ENCODE measurements at regions not wholly inside any gene's neighbourhood (a gene's known extent, or its start where the extent isn't known, plus 50 kb on each side); places are given as distances from the start of the nearest gene placed in this dataset.

DNA sequence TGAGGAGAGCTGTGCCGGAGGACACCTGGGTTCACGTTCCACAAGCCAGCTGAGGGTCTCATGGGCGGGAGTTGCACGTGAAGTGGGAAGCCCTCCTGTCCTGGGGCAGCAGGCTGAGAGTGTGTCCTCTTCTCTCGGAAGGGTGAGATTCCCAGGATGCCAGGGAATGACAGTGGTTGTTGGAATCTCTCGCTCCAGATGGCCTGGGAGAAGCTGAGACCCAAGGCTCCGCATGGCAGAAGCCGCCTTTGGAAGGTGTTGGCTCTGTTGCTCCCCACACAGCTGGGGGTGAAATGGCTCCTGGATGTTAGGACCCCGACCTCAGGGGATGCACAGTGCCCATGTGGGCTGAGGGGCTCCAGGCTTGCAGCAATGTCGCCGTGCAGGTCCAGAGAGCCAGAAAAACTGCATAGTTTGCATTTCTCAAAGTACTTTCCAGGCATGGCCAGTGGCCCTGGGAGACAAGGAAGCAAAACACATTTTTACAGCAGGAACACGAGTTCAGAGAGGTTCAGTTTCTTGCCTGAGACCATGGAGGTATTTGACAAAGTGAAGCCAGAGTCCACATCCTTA lies 153.4 kb downstream of the TMEM18 start:
- no peak overlapping the region for H3K27ac ChIP-seq
- H3K4me3 ChIP-seq, result no peak overlapping the region
- no peaks in the 10 kb centered on the region for H3K9me3 ChIP-seq
- H3K27me3 ChIP-seq, result no peaks in the 10 kb centered on the region
- no peak for DNase-seq
- ATAC-seq, result no peak
- H3K36me3 ChIP-seq, result no peaks in the 10 kb centered on the region
- intact Hi-C loops (cut with DNase I), result no loop called here
- H3K4me1 ChIP-seq, result no peaks in the 10 kb centered on the region
- WGBS (ENCODE audit: insufficient coverage, low coverage, low lambda C conversion rate, missing lambda C conversion rate), result 47% methylated on average over 4 of the region's 12 CpGs
- TF ChIP-seq, protein P1, sequence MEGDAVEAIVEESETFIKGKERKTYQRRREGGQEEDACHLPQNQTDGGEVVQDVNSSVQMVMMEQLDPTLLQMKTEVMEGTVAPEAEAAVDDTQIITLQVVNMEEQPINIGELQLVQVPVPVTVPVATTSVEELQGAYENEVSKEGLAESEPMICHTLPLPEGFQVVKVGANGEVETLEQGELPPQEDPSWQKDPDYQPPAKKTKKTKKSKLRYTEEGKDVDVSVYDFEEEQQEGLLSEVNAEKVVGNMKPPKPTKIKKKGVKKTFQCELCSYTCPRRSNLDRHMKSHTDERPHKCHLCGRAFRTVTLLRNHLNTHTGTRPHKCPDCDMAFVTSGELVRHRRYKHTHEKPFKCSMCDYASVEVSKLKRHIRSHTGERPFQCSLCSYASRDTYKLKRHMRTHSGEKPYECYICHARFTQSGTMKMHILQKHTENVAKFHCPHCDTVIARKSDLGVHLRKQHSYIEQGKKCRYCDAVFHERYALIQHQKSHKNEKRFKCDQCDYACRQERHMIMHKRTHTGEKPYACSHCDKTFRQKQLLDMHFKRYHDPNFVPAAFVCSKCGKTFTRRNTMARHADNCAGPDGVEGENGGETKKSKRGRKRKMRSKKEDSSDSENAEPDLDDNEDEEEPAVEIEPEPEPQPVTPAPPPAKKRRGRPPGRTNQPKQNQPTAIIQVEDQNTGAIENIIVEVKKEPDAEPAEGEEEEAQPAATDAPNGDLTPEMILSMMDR (IDR thresholded peaks at IDR 0.05), result no peak
- TF ChIP-seq POLR2A (IDR thresholded peaks at IDR 0.05), result no peak

DNA sequence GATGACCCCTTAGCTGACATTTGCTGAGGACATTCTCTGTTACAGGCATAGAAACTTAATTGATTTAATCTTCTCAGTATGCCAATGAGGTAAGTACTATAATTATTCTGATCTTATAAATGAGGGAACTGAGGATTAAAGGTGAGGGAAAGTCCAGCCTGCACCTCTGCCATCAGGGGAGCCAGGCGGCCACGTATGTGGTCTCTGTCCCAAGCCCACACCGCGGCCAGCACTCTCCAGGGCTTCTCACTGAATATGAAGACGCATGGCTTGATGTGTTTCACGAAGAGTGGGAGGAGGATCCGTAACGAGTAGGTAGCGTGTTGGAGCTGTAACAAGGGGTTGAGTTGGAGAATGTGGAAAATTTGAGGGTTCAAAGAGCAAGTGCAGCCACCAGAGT lies 154.4 kb downstream of the TMEM18 start:
- no peaks in the 10 kb centered on the region for H3K9me3 ChIP-seq
- no peak overlapping the region for H3K4me3 ChIP-seq
- intact Hi-C loops (cut with DNase I), result no loop called here
- no peak for TF ChIP-seq POLR2A (IDR thresholded peaks at IDR 0.05)
- TF ChIP-seq, protein P1 (IDR thresholded peaks at IDR 0.05), result no peak
- 58% methylated on average over 9 of the region's 9 CpGs for WGBS (ENCODE audit: insufficient coverage, low coverage, low lambda C conversion rate, missing lambda C conversion rate)
- H3K36me3 ChIP-seq, result no peaks in the 10 kb centered on the region
- no peaks in the 10 kb centered on the region for H3K4me1 ChIP-seq
- no peak for DNase-seq
- no peak overlapping the region for H3K27ac ChIP-seq
- no peak for ATAC-seq
- H3K27me3 ChIP-seq, result no peaks in the 10 kb centered on the region

DNA sequence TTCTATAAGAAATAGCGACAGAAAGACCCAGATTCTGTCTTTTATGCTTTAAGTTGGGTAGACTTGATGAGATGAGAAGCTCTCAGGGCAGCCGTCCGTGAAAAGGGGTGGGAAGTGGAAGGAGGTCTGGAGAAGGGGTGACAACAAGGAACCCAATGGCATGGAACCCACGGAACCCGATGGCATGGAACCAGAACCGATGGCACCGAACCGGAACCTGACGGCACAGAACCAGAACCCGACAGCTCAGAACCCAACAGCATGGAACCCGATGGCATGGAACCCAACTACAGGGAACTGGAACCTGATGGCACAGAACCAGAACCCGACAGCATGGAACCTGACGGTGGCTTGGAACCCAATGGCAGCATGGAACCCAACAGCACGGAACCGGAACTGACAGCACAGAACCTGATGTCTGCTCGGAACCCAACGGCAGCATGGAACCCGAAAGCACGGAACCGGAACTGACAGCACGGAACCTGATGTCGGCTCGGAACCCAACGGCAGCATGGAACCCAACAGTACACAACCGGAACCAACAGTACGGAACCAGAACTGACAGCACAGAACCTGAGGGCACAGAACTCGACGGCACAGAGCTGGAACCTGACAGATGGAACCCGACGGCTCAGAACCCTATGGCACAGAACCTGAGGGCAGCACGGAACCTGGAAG lies 155.2 kb downstream of the TMEM18 start:
- no peaks in the 10 kb centered on the region for H3K4me1 ChIP-seq
- intact Hi-C loops (cut with DNase I), result no loop called here
- H3K4me3 ChIP-seq, result no peak overlapping the region
- TF ChIP-seq, protein P1 (IDR thresholded peaks at IDR 0.05), result no peak
- no peak for TF ChIP-seq POLR2A (IDR thresholded peaks at IDR 0.05)
- no peaks in the 10 kb centered on the region for H3K36me3 ChIP-seq
- no peaks in the 10 kb centered on the region for H3K9me3 ChIP-seq
- H3K27ac ChIP-seq, result no peak overlapping the region
- WGBS (ENCODE audit: insufficient coverage, low coverage, low lambda C conversion rate, missing lambda C conversion rate), result 86% methylated on average over 10 of the region's 31 CpGs
- DNase-seq (no peak), ATAC-seq (no peak)
- no peaks in the 10 kb centered on the region for H3K27me3 ChIP-seq

DNA sequence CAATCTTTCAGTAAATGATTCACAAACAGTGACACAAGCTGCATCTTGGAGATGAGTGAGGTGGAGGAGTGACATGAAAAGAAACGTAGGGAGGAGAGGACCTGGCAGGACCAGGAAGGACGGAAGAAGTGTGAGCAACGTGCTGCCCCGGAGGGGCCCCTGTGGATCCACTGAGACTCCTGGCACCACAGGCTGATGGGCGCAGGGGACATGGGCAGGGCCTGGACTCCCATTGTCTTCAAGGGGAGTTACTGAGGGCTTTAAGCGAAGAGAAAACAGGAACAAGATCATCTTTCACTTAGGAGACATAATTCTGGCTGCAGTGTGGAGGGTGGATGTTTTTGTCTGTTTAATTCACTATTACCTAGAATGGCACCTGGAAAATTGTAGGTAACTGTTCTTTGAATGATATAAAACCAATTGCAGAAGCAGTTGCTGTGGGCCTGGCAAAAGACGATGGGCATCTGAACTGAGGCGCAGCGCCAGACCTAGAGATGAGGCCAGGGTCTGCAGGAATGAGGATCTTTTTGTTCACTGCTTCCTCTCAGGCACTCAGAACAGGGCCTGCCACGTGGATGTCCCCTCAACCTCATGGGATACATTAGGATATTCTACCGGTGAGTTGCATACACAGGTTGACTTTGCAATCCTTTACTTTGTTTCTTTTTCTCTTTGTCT lies 156.4 kb downstream of the TMEM18 start:
- Histone ChIP-seq H3K27ac (no peak overlapping the region), H3K36me3 (no peaks in the 10 kb centered on the region), H3K9me3 (no peaks in the 10 kb centered on the region), H3K27me3 (no peaks in the 10 kb centered on the region), H3K4me3 (no peak overlapping the region), H3K4me1 (no peaks in the 10 kb centered on the region)
- WGBS (ENCODE audit: insufficient coverage, low coverage, low lambda C conversion rate, missing lambda C conversion rate), result 67% methylated on average over 11 of the region's 11 CpGs
- DNase-seq (no peak), ATAC-seq (no peak)
- intact Hi-C loops (cut with DNase I), result no loop called here
- TF ChIP-seq POLR2A (IDR thresholded peaks at IDR 0.05), result no peak
- TF ChIP-seq, protein P1 (IDR thresholded peaks at IDR 0.05), result no peak
